Sigmoid colon (tissue), 4 donors: ENCODE measurements at regions not wholly inside any gene's neighbourhood (a gene's known extent, or its start where the extent isn't known, plus 50 kb on each side); places are given as distances from the start of the nearest gene placed in this dataset.

ENCODE experiments used
- CTCF ChIP-seq, 4 experiments: fragments of 450-650 bp in 3 of 4; fragments of 200-600 bp in 1 of 4; IDR thresholded peaks; one replicate each; pipeline ENCODE4 v1.5.1; 2016 to 2019; ENCODE audit warnings: antibody characterized with exemption in 4 of 4, mild to moderate bottlenecking in 3 of 4, moderate library complexity in 2 of 4
- EP300 ChIP-seq, 4 donors: sonication (generic); formaldehyde crosslinking; IDR thresholded peaks; one replicate each; pipeline ENCODE4 v1.6.1; 2017; ENCODE audit warnings: antibody characterized with exemption in 4 of 4
- POLR2AphosphoS5 ChIP-seq, 4 donors: sonication (generic); formaldehyde crosslinking; IDR thresholded peaks; one replicate each; pipeline ENCODE4 v1.6.1; 2017; ENCODE audit warnings: antibody characterized with exemption in 4 of 4

- TF ChIP-seq CTCF (IDR thresholded peaks at IDR 0.05) (no peak), EP300 (IDR thresholded peaks at IDR 0.05) (no peak), POLR2AphosphoS5 (IDR thresholded peaks at IDR 0.05) (no peak)
Observed at GRCh38 chr18:52077251-52077983, 262.6 kb upstream of the DCC start.
